ENCODE measurements at regions not wholly inside any gene's neighbourhood (a gene's known extent, or its start where the extent isn't known, plus 50 kb on each side); places are given as distances from the start of the nearest gene placed in this dataset.

DNA sequence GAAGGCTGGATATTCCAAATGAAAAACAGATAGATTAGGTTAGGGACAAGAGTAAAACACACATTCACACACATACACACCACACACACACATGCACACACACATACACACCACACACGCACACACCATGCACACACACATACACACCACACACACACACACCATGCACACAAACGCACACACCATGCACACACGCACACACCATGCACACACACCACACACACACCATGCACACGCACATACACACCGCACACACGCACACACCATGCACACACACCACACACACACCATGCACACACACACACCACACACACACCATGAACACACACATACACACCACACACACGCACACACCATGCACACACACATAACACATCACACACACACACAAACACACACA lies 203.7 kb upstream of the ZFHX3 start:
- no peak for DNase-seq (ENCODE audit: low read depth in 2 of 3, low spot score in 2 of 3)

DNA sequence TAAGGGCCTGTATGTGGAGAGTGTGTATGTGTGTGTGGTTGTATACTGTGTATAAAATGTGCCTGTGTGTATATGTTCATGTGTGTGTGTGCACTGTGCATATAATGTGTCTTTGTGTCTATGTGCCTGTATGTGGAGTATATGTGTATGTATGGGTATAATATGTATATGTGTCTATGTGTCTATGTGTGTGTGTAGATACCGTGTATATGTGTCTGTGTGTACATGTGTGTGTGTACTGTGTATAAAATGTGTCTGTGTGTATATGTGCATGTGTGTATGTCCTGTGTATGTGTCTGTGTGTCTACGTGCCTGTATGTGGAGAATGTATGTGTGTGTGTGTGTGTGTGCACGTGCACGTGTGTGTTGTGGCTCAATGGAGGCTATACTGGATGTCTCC lies 200.4 kb upstream of the ZFHX3 start:
- no peak for DNase-seq (ENCODE audit: low read depth in 2 of 3, low spot score in 2 of 3)

- DNase-seq (ENCODE audit: low read depth in 2 of 3, low spot score in 2 of 3) = no peak
Observed at GRCh38 chr16:73240920-73241319, 193.0 kb upstream of the ZFHX3 start.

DNA sequence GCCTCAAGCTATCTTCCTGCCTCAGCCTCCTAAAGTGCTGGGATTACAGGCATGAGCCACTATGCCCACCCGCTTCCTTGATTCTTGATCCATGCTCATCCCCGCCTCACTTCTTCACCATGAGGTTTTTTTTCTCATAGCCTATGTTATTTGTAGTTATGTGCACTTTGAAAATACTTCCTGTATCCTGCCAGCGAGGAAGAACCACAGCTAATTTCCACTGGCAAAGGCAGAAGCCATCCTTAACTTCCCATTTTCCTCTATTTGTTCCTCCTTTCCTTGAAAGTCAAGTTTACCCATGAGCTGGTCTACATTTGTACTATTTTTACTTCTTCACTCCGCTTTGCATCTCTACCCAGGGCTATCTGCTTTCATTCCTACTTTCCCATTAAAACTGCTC lies 189.7 kb upstream of the ZFHX3 start:
- DNase-seq (ENCODE audit: low read depth in 2 of 3, low spot score in 2 of 3) = no peak

- DNase-seq (ENCODE audit: low read depth in 2 of 3, low spot score in 2 of 3) = no peak
Observed at GRCh38 chr16:73234496-73234895, 186.6 kb upstream of the ZFHX3 start.

DNA sequence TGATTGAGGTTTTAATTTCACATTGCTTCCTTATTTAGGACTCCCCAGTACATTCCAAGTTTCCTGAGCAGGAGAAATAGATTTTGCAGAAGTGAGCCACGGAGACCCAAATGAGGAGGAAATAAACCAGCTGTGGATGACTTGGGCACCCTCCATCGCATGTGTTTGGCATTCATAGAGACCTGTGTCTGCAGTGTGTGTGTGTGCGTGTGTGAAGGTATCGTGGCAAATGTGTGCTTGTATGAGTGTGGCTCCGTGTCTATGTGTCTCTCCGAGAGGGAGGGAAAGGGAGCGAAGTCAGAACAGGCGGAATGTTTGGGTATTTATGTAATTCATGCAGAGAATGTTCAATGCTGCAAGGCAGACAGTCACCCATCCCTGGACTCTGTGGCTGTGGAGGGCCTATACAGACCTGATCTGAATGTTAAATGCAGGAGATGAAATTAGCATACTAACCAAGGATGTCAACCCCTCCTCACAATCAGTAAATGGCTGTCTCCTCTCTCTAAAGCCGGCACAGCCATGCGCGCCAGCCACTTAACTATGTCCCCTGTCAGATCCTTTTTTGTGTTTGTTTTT lies 186.0 kb upstream of the ZFHX3 start:
- no peak for DNase-seq (ENCODE audit: low read depth in 2 of 3, low spot score in 2 of 3)

- DNase-seq (ENCODE audit: low read depth in 2 of 3, low spot score in 2 of 3) = no peak
Observed at GRCh38 chr16:73233329-73233765, 185.4 kb upstream of the ZFHX3 start.

- DNase-seq (ENCODE audit: low read depth in 2 of 3, low spot score in 2 of 3) = no peak
Observed at GRCh38 chr16:73232555-73233328, 184.8 kb upstream of the ZFHX3 start.

DNA sequence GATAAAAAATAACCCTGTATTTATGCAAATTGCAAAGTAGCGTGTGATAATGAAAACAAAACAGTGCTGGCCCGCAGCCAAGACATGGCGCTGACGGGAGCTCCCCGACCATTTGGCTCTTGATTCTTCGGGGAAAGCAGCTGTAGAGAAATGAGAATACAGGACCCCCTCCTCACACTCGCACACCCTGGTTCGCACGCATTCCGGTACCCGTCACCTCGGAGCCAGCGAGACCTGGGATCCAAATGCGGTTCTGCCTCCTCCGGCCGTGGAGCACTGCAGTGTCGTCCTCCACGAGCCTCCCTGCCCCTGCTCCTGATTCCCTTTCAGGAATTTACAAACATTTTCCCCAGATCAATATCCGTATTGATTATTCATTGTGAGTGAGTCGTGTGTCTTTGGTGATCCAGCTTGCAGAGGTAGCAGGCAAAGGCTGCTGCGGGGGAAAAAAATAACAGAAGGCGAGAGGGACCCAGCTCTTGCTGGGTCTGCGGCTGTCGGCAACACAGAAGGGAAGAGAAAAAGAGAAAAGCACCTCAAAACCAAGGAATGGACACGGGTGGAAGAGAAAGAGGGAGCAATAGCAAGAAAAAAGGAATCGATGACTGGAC lies 184.1 kb upstream of the ZFHX3 start:
- DNase-seq (ENCODE audit: low read depth in 2 of 3, low spot score in 2 of 3) = no peak

DNA sequence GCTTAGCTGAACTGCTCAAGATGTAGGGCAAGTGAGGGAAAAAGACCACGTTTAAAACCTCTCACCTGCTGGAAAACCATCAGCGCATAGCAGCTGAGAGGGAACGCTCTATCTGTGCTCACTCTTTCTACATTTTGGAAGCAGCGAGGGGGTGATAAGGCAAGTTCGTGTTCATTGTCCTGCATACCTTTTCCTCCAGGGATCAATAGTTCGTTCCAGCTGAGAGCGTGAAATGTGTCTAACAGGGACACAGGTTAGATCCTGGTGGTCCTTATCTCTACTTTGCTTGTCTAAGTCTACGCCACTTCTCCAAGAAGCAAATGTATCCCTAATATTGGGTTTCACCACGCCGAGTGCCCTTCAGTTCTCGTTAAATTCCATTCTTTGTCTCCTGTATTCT lies 183.5 kb upstream of the ZFHX3 start:
- DNase-seq (ENCODE audit: low read depth in 2 of 3, low spot score in 2 of 3) = no peak

DNA sequence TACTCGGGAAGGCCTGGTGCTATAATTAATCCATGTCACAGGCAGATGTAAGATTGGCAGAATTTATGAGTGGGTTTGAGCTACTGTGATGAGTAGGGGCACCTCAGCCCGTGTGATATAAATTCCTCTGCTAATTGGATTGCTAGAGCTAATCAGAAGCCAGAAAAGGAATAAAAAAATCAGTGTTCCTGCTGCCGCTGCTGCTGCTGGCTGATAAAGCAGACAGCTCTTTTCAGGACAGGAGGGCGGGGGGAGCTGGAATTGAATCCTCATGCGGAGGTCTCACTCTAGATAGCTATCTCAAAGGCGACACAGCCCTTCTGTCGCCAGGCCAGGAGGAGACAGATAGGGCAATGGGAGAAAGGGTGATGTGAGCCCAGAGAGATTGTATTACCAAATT lies 182.7 kb upstream of the ZFHX3 start:
- DNase-seq (ENCODE audit: low read depth in 2 of 3, low spot score in 2 of 3) = no peak

DNA sequence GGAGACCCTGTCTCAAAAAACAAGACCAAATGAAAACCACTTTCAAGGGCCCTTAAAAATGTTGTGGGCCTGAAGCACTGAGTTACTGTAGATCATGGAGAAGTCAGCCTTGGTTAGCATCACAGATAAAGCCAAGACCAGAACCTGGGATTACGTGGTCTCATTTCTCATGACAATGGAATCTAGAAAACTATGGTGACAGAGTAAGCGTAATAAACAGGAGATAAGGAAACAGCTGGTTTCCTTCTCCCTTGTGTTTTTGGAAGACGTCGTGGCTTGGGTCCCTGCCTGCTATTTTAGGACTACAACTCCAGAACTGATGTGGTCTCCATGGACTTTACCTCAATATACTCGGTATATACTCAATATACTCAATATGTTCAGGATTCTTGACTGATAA lies 180.7 kb upstream of the ZFHX3 start:
- DNase-seq (ENCODE audit: low read depth in 2 of 3, low spot score in 2 of 3) = peak in 1 of 3 donors; percentile 22

- DNase-seq (ENCODE audit: low read depth in 2 of 3, low spot score in 2 of 3) = no peak
Observed at GRCh38 chr16:73226675-73227074, 178.7 kb upstream of the ZFHX3 start.

GRCh38 chr16:73225983-73226382 lies 178.1 kb upstream of the ZFHX3 start:
- DNase-seq (ENCODE audit: low read depth in 2 of 3, low spot score in 2 of 3) = no peak

- no peak for DNase-seq (ENCODE audit: low read depth in 2 of 3, low spot score in 2 of 3)
Observed at GRCh38 chr16:73220836-73221235, 172.9 kb upstream of the ZFHX3 start.

- DNase-seq (ENCODE audit: low read depth in 2 of 3, low spot score in 2 of 3) = no peak
Observed at GRCh38 chr16:73219176-73219575, 171.2 kb upstream of the ZFHX3 start.

- no peak for DNase-seq (ENCODE audit: low read depth in 2 of 3, low spot score in 2 of 3)
Observed at GRCh38 chr16:73217654-73218053, 169.7 kb upstream of the ZFHX3 start.

DNA sequence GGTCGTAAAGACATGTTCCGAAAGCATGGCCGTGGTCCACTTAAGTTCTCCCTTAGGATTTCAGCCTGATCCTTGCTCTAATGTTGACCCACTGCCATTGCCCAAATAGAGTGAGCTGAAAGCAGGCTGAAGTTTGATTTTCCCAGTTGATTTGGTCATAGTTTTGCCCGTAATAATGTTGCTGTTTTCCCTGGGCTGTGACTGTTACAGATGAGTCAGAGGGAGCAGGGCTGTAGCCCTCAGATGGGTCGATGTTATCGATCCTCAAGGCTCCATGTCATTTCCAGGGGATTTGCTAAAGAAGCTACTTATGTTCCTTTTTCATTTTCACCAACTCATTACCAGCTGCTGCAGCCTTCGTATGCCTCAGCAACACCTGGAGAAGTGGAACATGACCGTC lies 169.0 kb upstream of the ZFHX3 start:
- no peak for DNase-seq (ENCODE audit: low read depth in 2 of 3, low spot score in 2 of 3)

DNA sequence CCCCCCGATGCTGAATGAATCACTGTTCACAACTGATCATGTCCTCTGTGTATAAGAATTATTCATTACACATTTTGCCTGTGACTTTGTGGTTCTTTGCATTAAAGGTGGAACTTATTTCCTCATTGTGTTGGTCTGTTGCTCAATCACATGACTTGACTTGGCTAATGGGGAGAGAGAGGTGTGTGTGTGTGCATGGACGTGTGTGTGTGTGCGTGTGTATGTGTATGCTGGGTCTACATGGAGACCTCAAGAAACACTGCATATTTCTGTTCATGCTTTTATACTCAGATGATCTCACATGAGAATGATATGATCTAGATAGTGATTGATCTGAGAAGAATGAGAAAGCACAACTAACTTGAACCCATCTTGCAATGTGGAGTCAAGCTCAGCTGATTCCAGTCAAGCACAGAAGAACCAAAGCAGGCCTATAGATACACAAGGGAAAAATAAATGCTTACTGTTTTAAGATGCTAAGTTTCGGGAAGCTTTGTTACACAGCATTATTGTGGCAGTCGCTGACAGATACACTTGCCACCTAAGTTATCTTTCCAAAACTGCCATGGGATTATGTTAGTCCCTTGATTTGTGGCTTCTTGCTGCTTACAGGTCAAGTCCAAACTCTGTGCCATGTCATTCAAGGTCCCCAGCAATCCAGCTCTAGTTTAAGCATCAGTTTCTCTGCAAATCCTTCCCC lies 167.9 kb upstream of the ZFHX3 start:
- no peak for DNase-seq (ENCODE audit: low read depth in 2 of 3, low spot score in 2 of 3)

GRCh38 chr16:73214825-73215677 lies 167.1 kb upstream of the ZFHX3 start:
- no peak for DNase-seq (ENCODE audit: low read depth in 2 of 3, low spot score in 2 of 3)
